HG03565 (cell line): ENCODE measurements at regions not wholly inside any gene's neighbourhood (a gene's known extent, or its start where the extent isn't known, plus 50 kb on each side); places are given as distances from the start of the nearest gene placed in this dataset.
"Not testable (repeated sequence)": the region's sequence is repeated elsewhere in the genome, so short reads cannot be mapped to it uniquely, and the experiment has no call there.

ENCODE experiments used
- ATAC-seq: cut with Tn5 transposase; IDR thresholded peaks from one replicate; pipeline ENCODE4 v1.9.1; 2021; ENCODE audit warnings: mild to moderate bottlenecking, moderate library complexity; ENCODE audit not compliant: unreplicated experiment

GRCh38 chr18:39191058-39191457 lies 1625.5 kb upstream of the CELF4 start:
- ATAC-seq = no peak

- ATAC-seq = no peak
These were observed 1624.9 kb upstream of the CELF4 start for GRCh38 chr18:39190508-39190907.

GRCh38 chr18:39188278-39188677 lies 1622.7 kb upstream of the CELF4 start:
- no peak for ATAC-seq

GRCh38 chr18:39186008-39186407 lies 1620.4 kb upstream of the CELF4 start:
- no peak for ATAC-seq

GRCh38 chr18:39184176-39184575 lies 1618.6 kb upstream of the CELF4 start:
- no peak for ATAC-seq

- ATAC-seq = no peak
These were observed 1612.6 kb upstream of the CELF4 start for GRCh38 chr18:39178166-39178565.

GRCh38 chr18:39172695-39173421 lies 1607.3 kb upstream of the CELF4 start:
- ATAC-seq = no peak

- no peak for ATAC-seq
These were observed 1603.1 kb upstream of the CELF4 start for GRCh38 chr18:39168723-39169122.

- no peak for ATAC-seq
These were observed 1602.4 kb upstream of the CELF4 start for GRCh38 chr18:39167990-39168389.

- no peak for ATAC-seq
These were observed 1601.2 kb upstream of the CELF4 start for GRCh38 chr18:39166776-39167175.

- ATAC-seq = no peak
These were observed 1596.6 kb upstream of the CELF4 start for GRCh38 chr18:39162013-39162827.

- ATAC-seq = no peak
These were observed 1583.7 kb upstream of the CELF4 start for GRCh38 chr18:39149211-39149806.

- no peak for ATAC-seq
These were observed 1568.7 kb upstream of the CELF4 start for GRCh38 chr18:39134255-39134654.

- ATAC-seq = not testable (repeated sequence)
These were observed 1561.9 kb upstream of the CELF4 start for GRCh38 chr18:39127538-39127937.

GRCh38 chr18:39113790-39114189 lies 1548.2 kb upstream of the CELF4 start:
- no peak for ATAC-seq

GRCh38 chr18:39105104-39105503 lies 1539.5 kb upstream of the CELF4 start:
- ATAC-seq = no peak

GRCh38 chr18:39072970-39073369 lies 1507.4 kb upstream of the CELF4 start:
- ATAC-seq = no peak

- ATAC-seq = no peak
These were observed 1496.8 kb upstream of the CELF4 start for GRCh38 chr18:39062426-39062825.

GRCh38 chr18:39058386-39059000 lies 1492.9 kb upstream of the CELF4 start:
- no peak for ATAC-seq

- ATAC-seq = no peak
These were observed 1491.9 kb upstream of the CELF4 start for GRCh38 chr18:39057423-39058064.

- no peak for ATAC-seq
These were observed 1488.0 kb upstream of the CELF4 start for GRCh38 chr18:39053571-39053970.
